HUDEP-2 (cell line): ENCODE measurements at regions not wholly inside any gene's neighbourhood (a gene's known extent, or its start where the extent isn't known, plus 50 kb on each side); places are given as distances from the start of the nearest gene placed in this dataset.

Source experiments
- DNase-seq, 76 experiments: peaks; one replicate each; lab custom pipeline; 2025; ENCODE audit not compliant: unreplicated experiment in 76 of 76; lab: John Stamatoyannopoulos, UW

DNA sequence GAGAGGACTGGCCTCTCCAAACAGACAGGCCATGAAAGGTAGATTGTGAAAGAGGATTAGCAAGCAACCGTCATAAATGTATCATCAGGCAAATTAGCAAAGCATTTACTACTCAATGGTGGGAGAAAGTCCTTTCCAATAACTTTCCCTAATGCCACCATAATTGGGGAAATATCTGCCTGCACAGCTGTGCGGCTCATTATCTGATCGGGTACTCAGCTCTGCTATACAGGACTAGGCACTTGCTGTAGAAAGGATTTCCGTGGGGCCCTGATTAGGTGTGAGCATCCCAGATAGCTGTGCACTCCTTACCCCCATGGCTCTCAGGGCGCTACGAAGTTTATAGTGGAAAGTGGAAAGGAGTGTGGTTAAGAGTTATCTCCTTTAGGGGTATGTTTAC lies 309.7 kb upstream of the PLET1 start:
- no peak for DNase-seq

DNA sequence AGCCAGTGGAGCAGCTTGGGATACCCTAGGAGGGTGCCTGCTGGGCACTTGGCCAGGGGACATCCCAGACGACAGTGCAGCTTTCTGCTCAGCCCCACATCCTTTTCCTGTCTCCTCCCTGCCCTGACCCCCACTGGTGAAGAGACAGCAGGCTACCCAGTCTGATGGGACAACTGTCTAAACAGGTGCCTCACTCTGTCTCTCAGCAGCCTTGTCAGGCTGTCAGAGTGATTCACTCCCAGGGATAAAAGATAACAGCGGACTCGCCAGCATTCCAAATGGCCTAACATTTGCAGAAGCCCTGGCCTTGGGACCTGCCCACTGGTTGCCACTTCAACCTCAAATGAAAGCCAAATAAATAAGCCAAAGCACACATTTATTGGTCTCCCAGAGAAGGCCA lies 318.6 kb upstream of the PLET1 start:
- DNase-seq = no peak

DNA sequence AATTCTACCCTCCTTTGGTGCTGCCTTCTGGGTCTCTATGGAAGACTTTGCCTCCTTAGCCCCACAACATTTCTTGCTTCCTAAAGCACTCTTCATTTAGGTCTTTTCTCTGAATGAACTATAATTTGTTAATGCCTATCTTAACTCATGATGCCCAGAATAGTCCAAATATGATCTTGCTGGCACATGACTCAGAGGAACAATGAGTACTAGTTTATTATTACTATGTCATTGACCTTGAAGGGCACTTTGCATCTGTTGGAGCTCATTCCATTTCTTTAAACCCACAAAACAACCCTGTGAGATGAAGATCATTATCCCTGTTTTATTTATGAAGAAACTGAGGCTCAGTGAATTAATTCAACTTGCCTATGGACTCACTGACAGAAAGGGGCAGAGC lies 320.2 kb upstream of the PLET1 start:
- no peak for DNase-seq

DNA sequence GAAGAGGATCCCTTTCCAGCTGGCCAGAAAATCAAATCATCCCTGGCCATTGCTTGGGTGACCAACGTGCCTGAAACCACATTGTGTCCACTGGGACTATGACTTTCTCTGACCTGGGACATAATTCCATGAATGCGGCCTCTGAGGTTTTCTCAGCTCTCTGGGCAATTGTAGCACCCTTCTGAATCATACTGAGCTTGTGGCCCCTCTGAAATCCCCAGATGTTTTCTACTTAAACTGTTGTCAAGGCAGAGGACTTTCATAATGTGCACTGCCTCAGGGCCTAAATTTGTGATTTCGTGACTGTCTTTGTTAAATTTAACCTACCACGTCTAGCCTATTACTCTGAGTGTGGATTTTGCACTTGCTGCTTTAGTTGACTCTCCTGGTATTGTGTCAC lies 321.1 kb upstream of the PLET1 start:
- no peak for DNase-seq

DNA sequence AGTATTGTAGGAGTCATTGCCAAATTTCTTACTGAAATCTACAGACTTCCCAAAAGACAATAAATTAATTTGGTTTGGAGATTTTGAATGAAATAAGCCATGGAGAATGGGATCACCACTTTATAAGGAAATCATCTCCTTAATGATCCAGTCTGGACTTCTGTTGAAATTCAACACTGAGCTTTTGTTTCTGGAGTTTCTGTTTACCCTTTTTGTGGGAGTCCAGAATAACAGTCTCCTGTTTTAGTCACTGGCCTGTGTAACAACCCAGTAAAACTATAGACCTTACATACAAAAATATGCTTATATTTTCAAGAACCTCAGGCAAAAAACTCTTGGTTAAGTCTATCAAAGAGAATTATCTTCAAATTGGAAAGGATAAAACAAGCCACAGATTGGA lies 321.7 kb upstream of the PLET1 start:
- no peak for DNase-seq

DNA sequence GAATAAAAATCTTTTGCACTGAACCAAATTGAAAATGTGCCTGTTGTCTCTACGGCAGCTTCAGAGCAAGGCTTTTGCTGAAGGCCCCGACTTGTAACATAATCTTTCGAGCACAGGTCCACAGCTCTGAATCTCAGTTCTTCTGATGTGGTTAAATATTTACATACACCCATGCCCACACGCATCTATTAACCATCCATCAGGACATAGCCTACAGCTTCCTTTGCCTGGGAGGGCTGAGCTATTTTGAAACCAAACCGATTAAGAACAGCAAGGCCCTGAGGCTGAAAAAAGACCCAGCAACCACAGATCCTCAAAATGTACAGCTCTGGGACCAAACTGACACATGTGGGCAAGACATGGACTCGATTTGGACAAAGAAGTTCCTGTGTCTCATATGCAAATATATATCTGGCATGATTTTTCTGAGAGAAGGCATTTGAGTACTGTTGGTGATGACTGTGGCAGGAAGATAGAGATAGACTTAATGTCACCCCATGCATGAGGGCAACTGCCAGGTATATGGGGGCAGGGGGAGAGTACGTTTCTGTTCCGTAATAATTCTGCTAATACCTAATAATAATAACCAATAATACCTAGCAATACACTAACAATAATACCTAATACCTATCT lies 322.7 kb upstream of the PLET1 start:
- no peak for DNase-seq

DNA sequence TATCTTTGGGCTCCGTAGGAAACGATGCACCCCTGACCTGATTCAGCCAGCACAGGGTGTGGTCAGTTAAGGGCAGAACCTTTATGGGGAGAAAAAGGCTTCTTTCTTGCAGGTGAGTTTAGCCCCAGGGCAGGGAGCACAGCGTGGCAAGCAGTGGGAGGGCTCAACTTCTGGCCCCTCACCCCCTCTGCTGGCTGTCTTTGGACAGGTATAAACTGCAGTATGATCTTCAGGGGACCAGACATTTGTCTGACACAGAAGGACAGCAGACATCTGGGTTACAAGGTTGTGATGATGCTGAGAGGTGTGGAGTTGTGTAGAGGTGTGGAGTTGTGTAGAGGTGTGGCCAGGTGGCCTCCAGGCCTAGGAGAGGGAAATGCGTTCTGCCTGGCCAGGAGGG lies 324.0 kb upstream of the PLET1 start:
- no peak for DNase-seq

DNA sequence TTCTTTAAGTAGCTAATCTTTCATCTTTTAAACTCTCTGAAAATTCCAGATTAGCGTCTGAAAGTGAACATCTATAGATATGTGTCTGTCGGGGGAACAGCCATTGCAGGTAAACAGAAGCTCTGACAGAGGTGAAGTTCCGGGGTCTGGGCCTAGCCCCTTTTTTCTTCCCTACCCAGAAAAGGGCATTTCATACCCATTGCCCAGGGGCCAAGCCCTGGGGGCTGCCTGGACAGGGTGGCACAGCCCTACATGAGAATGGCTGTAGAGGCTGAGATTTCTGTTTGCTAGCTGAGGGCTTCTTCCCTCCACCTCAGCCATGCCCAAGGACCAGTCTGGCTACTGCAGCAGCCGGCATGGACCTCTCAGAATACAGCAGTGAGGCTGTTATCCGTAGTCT lies 327.0 kb upstream of the PLET1 start:
- DNase-seq = no peak

DNA sequence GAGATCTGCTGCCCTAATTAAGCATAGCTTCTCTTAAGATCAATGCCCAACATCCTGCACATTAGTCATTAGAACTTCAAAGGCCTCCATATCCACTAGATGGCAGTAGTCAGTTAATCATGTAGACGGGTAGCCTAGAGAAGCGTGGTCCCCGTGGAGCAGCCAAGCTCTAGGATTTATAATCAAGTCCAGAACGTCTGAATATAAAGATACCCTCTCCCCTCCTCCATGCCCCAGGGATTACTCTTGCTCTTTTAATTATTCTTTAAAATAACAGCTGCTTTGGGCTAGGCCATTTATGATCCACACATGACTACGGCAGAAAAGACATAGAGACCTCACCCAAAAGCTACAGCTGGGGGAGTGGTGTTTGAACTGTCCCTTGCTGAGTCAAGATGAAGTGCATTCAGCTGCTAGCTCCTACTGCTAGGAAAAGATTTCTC lies 327.6 kb upstream of the PLET1 start:
- peak in 38 of 76 experiments; percentile 1 to 70 (median 30) for DNase-seq

DNA sequence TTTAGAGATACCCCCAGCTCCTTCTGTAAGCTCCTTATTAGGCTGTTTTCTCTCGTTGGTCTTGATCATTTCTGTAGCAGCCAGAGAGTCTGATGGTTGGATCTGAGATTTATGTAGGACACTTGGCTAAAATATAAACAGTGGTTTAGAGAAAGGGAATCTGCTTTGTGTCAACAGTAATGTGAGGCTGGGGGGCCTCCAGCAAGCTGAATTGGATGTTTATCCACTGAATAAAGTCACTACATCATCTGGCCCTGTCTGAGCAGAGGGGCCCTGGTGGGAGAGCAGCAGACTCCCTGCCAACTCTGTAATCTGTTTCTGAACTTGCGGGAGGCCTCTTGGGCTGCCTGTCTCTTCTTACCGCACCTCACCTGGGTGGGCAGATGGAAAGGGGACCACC lies 328.5 kb upstream of the PLET1 start:
- DNase-seq = no peak

DNA sequence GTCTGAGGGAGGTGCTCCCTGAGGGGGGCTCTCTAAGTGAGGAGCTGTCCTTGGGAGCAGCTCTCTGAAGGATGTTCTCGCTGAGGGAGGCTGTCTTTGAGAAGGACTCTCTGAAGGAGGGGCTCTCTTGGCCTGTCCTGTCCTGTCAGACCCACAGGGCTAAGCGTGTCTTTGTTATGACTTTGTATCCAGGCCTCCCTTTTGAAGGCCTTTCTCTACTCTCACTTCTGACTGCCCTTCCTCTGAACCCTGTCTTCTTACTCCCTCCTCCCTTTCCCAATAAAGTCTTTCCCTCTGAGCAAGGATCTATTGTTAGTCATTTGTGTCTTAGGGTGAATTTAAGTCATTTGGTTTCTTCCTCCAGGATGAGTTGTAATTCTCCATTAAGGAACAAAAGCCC lies 330.1 kb upstream of the PLET1 start:
- DNase-seq = no peak

DNA sequence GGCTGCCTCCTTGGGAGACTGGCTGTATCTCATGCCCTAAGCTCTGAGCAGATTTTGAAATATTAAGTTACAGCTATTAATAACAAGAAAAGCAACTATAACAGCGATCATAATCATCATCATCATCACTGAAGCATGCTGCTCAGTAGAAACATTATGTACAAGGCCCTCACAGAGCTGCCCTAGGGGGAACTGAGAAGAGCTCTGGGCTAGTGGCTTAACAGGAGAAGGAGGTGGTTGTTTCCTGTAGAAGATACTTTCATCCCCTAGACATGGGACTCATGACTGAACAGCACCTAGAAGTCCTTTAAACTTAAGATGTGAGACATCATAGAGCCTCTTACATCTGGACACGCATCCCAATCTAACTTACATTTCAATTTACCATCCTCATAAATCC lies 332.8 kb upstream of the PLET1 start:
- DNase-seq = no peak

DNA sequence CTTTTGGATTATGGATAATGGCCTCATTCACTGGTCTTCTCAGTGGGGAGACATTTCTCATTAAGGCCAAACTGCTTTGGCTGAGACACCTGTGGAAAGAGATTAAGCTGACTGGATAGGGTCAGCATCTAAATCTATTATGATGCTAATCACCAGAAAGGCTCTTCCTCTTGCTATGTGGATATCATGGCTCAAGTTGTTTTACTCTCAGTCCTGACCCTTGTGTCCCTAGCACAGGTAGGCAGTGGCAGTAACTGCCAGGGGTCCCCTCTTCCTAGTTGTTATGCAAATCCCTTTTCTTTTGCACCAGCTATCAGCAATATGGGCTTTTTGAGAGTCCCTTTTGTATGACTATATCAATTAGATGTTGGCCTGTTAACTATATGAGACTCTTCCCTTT lies 335.7 kb upstream of the PLET1 start:
- no peak for DNase-seq

DNA sequence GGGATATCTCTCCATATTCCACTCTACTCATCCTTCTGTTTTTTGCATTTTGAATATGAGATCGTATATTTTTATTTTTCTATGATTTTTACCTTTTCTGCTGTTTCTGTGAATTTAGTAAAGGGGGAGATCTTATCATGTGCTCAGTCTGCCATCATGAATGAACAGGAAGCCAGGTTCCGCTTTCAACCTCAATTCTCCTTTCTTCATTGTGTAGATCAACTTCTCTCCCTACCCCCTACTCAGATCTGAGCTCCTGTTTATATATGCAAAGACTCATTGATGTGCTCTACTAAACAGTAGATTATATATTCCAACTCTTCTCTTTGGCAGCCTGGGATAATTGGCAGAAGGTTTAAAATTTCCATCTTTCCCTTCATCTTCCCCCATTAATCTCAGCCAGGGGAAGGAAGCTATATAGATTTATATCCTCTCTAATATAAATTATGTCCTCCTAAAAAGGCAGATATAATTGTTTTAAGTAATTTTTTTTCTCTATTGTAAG lies 336.7 kb upstream of the PLET1 start:
- no peak for DNase-seq

DNA sequence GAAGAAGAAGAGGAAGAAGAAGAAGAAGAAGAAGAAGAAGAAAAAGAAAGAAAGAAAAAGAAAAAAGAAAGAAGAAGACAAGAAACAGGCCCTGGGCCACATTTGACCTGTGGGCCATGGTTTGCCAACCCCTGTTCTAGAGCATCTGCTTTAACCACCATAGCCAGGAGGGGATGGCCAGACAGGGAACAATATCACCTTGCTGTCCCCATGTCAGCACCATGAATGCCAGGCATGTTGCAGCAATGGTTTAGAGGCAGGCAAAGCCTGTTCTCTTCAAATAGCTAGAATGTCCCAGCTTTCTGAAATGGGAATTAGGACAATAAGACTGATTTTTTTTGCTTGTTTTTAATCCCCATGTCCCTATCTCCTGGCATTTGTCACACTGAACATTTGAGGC lies 338.6 kb upstream of the PLET1 start:
- no peak for DNase-seq

DNA sequence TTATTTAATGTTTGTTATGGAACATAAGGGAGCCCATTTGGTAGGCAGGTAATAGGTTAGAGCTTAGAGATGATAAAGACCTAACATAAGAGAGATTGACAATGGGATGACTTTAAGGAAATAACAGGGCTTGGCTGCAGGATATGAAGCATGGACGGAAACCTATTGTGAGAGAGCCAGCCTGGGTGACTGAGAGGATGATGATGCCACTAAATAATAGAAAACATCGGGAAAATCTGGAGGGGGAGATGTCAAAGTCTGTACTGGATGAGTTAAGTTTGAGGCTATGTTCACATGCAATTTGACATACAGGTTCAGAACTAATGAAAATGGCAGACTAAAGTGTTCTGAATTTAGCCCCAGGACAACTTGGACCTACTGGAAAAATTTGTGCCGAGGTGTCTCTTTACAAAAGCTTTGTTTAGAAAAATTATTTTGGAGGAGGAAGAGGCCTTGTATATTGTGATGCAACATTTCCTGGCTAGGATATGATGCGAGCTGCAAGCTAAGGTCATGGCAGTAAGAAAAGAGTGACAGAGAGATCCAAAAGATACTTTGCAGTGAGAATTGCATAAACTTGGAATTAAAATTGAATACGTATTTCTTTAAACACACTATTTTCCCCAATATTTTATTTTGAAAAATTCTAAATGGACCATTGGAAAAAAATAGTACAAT lies 339.3 kb upstream of the PLET1 start:
- no peak for DNase-seq

DNA sequence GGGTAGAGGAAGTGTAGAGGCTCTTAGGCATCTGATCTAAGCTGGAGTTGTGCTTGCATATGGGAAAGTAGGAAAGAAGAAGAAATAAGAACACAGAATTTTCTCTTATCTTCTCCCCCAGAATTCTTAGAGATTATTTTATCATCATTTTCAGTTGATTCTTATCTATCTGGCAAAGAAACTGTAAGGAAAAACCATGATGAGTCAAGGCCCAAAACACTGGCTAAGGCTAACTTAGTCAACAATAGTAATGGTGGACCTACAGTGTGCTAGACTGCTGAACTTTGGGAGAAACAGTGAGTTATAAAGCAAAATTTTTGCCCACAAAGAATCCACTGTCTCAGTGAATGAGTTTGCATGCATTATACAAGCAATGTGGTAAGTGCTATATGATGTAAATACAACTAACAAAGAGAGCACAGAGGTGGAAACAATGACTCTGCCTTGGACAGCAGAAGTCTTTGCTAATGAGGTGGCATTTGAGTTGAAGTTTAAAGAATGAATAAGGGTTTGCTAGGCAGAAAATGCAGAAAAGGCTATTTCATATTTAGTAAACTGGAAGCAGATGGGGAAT lies 344.5 kb upstream of the PLET1 start:
- DNase-seq = no peak

DNA sequence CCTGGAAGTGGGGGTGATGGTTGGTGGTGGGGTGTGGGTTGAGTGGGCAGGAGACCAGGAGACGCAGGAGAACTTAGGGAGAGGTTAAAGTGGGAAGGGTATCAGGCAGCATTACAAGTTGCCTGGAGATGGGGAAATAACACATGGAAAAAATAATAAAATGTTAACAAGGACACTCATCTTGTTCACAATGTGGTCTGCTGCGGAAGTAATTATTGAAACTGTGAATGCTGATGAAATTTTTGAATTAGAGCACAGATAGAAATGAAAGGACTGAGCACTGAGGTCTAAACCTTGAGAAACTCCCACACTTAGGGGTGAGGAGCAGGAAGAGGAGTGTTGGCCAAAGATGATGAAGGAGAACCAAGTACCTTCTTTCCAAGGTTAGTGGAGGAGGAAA lies 346.0 kb upstream of the PLET1 start:
- no peak for DNase-seq

DNA sequence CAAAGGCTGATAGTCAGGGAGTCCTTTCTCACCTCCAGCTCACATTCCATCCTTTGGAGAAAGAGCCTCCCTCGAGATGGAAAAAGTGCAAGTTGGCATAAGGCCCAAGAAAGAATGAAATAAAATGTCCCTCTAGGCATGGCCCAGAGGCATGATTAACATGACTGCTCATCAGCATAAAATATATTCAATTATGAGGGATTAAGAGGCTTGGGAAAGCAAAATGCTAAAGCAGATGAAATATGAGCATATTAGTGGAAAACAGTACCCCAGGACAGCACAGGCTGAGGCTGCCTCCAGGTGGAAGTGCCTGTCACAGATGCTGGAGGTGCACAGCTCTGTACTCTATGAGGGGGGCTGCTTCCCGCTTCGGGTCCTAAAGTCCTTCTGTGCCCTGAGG lies 347.8 kb upstream of the PLET1 start:
- DNase-seq = no peak

DNA sequence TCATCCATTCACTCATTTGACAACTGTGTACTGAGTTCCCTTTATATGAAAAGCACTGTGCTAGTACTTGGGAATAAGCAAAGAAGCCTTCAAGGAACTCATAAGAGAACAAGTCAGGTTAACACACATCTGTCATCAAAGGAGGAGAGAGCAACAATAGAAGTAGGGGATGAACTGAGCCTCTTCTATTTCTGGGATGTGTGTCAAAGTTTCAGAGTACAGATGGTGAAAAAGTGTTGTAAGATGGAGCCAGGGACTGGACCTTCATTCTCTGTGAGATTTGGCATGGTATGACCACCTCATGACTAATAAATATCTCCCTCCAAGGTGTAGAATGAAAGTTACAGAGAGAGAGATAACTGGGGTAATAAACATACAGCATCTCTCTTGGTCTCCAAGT lies 349.8 kb upstream of the PLET1 start:
- no peak for DNase-seq

DNA sequence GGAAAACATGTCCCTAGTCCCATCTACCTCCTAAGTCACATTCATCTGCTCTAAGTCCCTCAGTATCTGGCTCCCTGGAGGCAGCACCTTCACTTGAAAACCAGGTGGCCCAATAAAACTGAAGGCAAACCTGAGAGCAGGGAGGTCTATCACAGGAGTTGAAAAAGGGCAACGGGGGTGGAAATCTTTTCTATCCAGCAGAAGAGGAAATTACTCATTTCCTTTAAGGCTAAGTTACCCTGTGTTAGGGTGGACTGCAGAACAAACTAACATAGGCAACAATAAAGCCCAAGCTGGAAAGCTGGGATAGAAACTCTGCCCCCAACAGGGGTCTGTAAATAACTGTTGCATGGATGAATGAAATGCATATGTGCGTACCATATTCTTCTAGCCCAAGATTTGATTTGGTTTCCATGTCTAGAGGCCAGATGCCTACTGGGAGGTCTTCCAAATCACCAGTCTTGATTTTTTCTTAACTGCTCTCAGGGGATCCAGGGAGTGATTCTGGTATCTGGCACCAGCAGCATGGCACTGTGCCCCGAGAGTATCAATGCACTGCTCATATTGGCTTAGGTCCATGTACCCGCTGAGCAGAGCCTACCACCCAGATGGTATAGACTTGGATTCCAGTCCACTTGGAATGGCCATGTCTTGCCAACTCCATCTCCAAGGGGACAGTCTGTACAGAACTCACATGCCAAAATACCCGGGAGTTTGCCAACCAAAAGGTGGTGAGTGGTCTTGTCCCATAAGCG lies 350.0 kb upstream of the NCAM1 start:
- no peak for DNase-seq

DNA sequence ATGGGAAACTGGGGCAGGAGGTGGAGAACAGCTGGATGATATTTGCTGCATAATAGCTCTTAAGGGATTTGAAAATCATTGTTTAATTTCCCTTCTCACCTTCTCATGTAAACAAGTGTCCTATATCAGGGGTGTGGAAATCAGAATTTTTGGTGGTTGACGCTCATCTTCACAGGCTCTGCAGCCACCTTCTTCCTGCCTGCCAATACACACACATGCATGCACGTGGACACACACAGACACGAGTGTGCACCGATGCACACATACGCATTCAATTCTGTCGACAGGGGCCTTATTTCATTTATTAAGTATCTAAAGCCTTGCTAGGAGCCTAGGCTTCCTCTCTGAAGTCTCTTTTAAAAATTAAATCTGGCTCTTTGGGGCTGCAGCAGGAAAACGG lies 349.4 kb upstream of the NCAM1 start:
- no peak for DNase-seq
